ENCODE measurements at regions not wholly inside any gene's neighbourhood (a gene's known extent, or its start where the extent isn't known, plus 50 kb on each side); places are given as distances from the start of the nearest gene placed in this dataset.

DNA sequence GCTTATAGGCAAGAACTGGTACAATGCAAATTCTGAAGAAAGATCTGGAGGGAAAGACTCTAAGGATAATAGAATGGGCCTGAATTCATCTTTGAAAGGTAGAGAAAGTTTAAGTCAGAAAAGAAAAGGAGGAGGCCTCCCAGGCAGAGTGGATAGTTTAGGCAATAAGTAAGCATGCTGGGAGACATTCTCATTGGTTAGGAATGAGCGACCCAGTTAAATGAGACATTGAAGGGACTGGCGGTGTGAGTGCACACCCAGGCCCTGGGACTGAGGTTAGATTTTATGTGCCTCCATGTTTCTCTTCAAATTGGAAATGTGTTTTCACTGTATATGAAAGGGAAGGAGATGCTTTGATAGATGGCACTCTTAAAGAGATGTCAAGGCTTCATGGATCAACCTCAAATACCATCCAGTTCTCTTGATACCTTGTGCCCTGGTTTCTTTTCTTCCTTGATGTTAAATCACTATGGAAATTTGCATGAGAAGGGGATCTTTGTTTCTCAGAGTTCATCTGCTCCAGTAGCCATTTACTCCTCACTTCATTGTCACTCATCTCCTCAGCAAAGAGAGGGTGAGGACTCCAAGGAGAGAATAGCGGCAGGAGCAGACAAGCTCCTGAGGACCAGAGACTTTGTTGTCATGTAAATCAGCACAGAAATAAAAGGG, 584.2 kb upstream of the INTU start:
- CTCF ChIA-PET, result no interaction called here
- POLR2A ChIA-PET, result no interaction called here
- Histone ChIP-seq H3K79me2 (ENCODE audit: control insufficient read depth, insufficient read depth, low read length) (no peaks in the 10 kb centered on the region), H3K4me3 (no peak overlapping the region), H4K20me1 (ENCODE audit: control insufficient read depth, insufficient read depth) (no peaks in the 10 kb centered on the region), H3K27me3 (replicated peaks in 1 of 2; ENCODE audit: control insufficient read depth in 2 of 2, insufficient read depth in 2 of 2, low read length in 1 of 2) (no peaks in the 10 kb centered on the region), H2AFZ (ENCODE audit: control insufficient read depth, low read depth, low read length) (no peak overlapping the region), H3K4me2 (ENCODE audit: control insufficient read depth, insufficient read depth) (no peak overlapping the region), H3K4me1 (ENCODE audit: control insufficient read depth, insufficient read depth, low read length) (no peaks in the 10 kb centered on the region), H3K9me3 (replicated peaks; ENCODE audit: control insufficient read depth, insufficient read depth, low read length) (no peaks in the 10 kb centered on the region), H3K27ac (ENCODE audit: control insufficient read depth, insufficient read depth) (no peak overlapping the region), H3K9ac (ENCODE audit: control insufficient read depth, insufficient read depth, low read length) (no peak overlapping the region), H3K36me3 (ENCODE audit: control insufficient read depth in 2 of 2, insufficient read depth in 2 of 2, low read length in 1 of 2) (no peaks in the 10 kb centered on the region)
- no TSS peak for BruUV-seq (replicated peaks)
- no peak for ATAC-seq
- DNase-seq (ENCODE audit: low read depth, low spot score), result no peak
- intact Hi-C loops (cut with micrococcal nuclease; ENCODE audit: unreplicated experiment), result no loop called here
- RAD21 ChIA-PET (ENCODE audit: unreplicated experiment), result no interaction called here
- in situ Hi-C loops (cut with MboI), result no loop called here
- 78% methylated on average over 3 of the region's 3 CpGs for WGBS (ENCODE audit: insufficient coverage, insufficient replicate concordance, low lambda C conversion rate, missing lambda C conversion rate)
- no peak for FAIRE-seq
- SMC1A ChIA-PET (ENCODE audit: uncharacterized antibody, unreplicated experiment), result no interaction called here
- TF ChIP-seq CEBPB (IDR thresholded peaks at IDR 0.05; ENCODE audit: borderline replicate concordance in 1 of 2, low read depth in 2 of 2, low read length in 2 of 2) (no peak), STAT3 (IDR thresholded peaks at IDR 0.05; ENCODE audit: low read depth, low read length) (no peak), ESRRA (IDR thresholded peaks at IDR 0.05; ENCODE audit: low read length) (no peak), CBFB (IDR thresholded peaks at IDR 0.05; ENCODE audit: low read depth) (no peak), NFXL1 (IDR thresholded peaks at IDR 0.05; ENCODE audit: borderline replicate concordance) (no peak), TCF7 (IDR thresholded peaks at IDR 0.05; ENCODE audit: borderline replicate concordance) (no peak), MEF2B (IDR thresholded peaks at IDR 0.05; ENCODE audit: partially characterized antibody, poor library complexity, severe bottlenecking) (no peak), SMAD1 (IDR thresholded peaks at IDR 0.05; ENCODE audit: low read depth, partially characterized antibody) (no peak), CBX5 (IDR thresholded peaks at IDR 0.05; ENCODE audit: low read depth) (no peak), YBX1 (IDR thresholded peaks at IDR 0.05) (no peak)
- TF ChIP-seq, protein P1, sequence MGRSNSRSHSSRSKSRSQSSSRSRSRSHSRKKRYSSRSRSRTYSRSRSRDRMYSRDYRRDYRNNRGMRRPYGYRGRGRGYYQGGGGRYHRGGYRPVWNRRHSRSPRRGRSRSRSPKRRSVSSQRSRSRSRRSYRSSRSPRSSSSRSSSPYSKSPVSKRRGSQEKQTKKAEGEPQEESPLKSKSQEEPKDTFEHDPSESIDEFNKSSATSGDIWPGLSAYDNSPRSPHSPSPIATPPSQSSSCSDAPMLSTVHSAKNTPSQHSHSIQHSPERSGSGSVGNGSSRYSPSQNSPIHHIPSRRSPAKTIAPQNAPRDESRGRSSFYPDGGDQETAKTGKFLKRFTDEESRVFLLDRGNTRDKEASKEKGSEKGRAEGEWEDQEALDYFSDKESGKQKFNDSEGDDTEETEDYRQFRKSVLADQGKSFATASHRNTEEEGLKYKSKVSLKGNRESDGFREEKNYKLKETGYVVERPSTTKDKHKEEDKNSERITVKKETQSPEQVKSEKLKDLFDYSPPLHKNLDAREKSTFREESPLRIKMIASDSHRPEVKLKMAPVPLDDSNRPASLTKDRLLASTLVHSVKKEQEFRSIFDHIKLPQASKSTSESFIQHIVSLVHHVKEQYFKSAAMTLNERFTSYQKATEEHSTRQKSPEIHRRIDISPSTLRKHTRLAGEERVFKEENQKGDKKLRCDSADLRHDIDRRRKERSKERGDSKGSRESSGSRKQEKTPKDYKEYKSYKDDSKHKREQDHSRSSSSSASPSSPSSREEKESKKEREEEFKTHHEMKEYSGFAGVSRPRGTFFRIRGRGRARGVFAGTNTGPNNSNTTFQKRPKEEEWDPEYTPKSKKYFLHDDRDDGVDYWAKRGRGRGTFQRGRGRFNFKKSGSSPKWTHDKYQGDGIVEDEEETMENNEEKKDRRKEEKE (IDR thresholded peaks at IDR 0.05), result no peak
- TF ChIP-seq, protein P2, sequence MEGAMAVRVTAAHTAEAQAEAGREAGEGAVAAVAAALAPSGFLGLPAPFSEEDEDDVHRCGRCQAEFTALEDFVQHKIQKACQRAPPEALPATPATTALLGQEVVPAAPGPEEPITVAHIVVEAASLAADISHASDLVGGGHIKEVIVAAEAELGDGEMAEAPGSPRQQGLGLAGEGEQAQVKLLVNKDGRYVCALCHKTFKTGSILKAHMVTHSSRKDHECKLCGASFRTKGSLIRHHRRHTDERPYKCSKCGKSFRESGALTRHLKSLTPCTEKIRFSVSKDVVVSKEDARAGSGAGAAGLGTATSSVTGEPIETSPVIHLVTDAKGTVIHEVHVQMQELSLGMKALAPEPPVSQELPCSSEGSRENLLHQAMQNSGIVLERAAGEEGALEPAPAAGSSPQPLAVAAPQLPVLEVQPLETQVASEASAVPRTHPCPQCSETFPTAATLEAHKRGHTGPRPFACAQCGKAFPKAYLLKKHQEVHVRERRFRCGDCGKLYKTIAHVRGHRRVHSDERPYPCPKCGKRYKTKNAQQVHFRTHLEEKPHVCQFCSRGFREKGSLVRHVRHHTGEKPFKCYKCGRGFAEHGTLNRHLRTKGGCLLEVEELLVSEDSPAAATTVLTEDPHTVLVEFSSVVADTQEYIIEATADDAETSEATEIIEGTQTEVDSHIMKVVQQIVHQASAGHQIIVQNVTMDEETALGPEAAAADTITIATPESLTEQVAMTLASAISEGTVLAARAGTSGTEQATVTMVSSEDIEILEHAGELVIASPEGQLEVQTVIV (IDR thresholded peaks at IDR 0.05; ENCODE audit: borderline replicate concordance, partially characterized antibody), result no peak
- TF ChIP-seq, protein P3, sequence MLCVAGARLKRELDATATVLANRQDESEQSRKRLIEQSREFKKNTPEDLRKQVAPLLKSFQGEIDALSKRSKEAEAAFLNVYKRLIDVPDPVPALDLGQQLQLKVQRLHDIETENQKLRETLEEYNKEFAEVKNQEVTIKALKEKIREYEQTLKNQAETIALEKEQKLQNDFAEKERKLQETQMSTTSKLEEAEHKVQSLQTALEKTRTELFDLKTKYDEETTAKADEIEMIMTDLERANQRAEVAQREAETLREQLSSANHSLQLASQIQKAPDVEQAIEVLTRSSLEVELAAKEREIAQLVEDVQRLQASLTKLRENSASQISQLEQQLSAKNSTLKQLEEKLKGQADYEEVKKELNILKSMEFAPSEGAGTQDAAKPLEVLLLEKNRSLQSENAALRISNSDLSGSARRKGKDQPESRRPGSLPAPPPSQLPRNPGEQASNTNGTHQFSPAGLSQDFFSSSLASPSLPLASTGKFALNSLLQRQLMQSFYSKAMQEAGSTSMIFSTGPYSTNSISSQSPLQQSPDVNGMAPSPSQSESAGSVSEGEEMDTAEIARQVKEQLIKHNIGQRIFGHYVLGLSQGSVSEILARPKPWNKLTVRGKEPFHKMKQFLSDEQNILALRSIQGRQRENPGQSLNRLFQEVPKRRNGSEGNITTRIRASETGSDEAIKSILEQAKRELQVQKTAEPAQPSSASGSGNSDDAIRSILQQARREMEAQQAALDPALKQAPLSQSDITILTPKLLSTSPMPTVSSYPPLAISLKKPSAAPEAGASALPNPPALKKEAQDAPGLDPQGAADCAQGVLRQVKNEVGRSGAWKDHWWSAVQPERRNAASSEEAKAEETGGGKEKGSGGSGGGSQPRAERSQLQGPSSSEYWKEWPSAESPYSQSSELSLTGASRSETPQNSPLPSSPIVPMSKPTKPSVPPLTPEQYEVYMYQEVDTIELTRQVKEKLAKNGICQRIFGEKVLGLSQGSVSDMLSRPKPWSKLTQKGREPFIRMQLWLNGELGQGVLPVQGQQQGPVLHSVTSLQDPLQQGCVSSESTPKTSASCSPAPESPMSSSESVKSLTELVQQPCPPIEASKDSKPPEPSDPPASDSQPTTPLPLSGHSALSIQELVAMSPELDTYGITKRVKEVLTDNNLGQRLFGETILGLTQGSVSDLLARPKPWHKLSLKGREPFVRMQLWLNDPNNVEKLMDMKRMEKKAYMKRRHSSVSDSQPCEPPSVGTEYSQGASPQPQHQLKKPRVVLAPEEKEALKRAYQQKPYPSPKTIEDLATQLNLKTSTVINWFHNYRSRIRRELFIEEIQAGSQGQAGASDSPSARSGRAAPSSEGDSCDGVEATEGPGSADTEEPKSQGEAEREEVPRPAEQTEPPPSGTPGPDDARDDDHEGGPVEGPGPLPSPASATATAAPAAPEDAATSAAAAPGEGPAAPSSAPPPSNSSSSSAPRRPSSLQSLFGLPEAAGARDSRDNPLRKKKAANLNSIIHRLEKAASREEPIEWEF (IDR thresholded peaks at IDR 0.05; ENCODE audit: insufficient replicate concordance, low read depth, low read length), result no peak
